Embryonic facial prominence (tissue), 1 donor: ENCODE measurements at regions not wholly inside any gene's neighbourhood (a gene's known extent, or its start where the extent isn't known, plus 50 kb on each side); places are given as distances from the start of the nearest gene placed in this dataset.
"Not testable (repeated sequence)": the region's sequence is repeated elsewhere in the genome, so short reads cannot be mapped to it uniquely, and the experiment has no call there.

Experiments used
- DNase-seq: peaks from one replicate; pipeline ENCODE4 v3.0.0-alpha.2; 2016; ENCODE audit errors: extremely low spot score

GRCh38 chr16:49940464-49941224 is 84.4 kb upstream of the CNEP1R1 start:
- no peak for DNase-seq

- DNase-seq = no peak
Observed at GRCh38 chr16:49944221-49944620, 80.8 kb upstream of the CNEP1R1 start.

- DNase-seq = no peak
Observed at GRCh38 chr16:49947907-49948678, 76.9 kb upstream of the CNEP1R1 start.

- DNase-seq = no peak
Observed at GRCh38 chr16:49951574-49952195, 73.3 kb upstream of the CNEP1R1 start.

GRCh38 chr16:49952386-49952785 is 72.6 kb upstream of the CNEP1R1 start:
- no peak for DNase-seq

GRCh38 chr16:49953090-49953489 is 71.9 kb upstream of the CNEP1R1 start:
- DNase-seq = no peak

GRCh38 chr16:49955858-49956257 is 69.2 kb upstream of the CNEP1R1 start:
- no peak for DNase-seq

GRCh38 chr16:49956915-49957314 is 68.1 kb upstream of the CNEP1R1 start:
- DNase-seq = no peak

- DNase-seq = no peak
Observed at GRCh38 chr16:49958448-49958847, 66.6 kb upstream of the CNEP1R1 start.

- no peak for DNase-seq
Observed at GRCh38 chr16:49959552-49960277, 65.3 kb upstream of the CNEP1R1 start.

- DNase-seq = no peak
Observed at GRCh38 chr16:49961089-49961488, 63.9 kb upstream of the CNEP1R1 start.

- not testable (repeated sequence) for DNase-seq
Observed at GRCh38 chr16:49962566-49962965, 62.5 kb upstream of the CNEP1R1 start.

GRCh38 chr16:49964316-49964715 is 60.7 kb upstream of the CNEP1R1 start:
- DNase-seq = no peak

GRCh38 chr16:49964973-49965372 is 60.1 kb upstream of the CNEP1R1 start:
- no peak for DNase-seq

- DNase-seq = no peak
Observed at GRCh38 chr16:49967012-49967559, 57.9 kb upstream of the CNEP1R1 start.

GRCh38 chr16:49969091-49970030 is 55.7 kb upstream of the CNEP1R1 start:
- no peak for DNase-seq

- DNase-seq = no peak
Observed at GRCh38 chr16:49970797-49971431, 54.1 kb upstream of the CNEP1R1 start.

GRCh38 chr16:49972280-49972679 is 52.7 kb upstream of the CNEP1R1 start:
- DNase-seq = no peak

GRCh38 chr16:49972961-49973360 is 52.1 kb upstream of the CNEP1R1 start:
- DNase-seq = no peak
